GM21390 (cell line): ENCODE measurements at regions not wholly inside any gene's neighbourhood (a gene's known extent, or its start where the extent isn't known, plus 50 kb on each side); places are given as distances from the start of the nearest gene placed in this dataset.

Source experiments
- ATAC-seq: cut with Tn5 transposase; IDR thresholded peaks from one replicate; pipeline ENCODE4 v1.9.1; 2021; ENCODE audit not compliant: unreplicated experiment

GRCh38 chr4:36394352-36394903 is 113.0 kb downstream of the DTHD1 start:
- no peak for ATAC-seq

DNA sequence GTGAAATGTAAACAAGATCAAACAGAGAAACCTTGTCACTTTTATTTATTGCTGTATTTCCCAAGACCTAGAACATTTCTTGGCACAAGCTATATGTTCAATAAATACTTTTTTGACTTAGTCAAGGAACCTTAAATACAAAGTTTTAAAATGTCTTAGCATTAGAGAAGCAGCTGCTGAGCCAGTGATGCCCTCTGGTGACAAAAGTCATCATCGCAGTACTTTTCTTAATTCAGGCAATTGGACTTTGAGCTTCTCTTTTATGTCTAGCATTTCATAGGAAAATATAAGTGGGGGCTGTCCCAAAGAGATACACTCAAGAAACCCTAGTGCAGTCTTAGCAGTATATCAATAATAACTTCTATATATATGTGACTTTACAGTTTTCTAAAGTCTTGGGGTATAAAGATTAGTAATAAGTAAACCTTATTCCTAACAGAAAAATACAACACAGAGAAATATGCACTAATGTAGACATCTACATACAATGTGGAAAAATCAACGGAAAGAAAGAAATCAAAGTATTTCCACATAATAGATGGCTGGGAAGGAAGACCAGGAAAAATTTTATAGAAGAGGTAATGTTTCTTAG is 118.4 kb downstream of the DTHD1 start:
- peak; percentile 71 for ATAC-seq

GRCh38 chr4:36402008-36402758 is 120.8 kb downstream of the DTHD1 start:
- ATAC-seq, result no peak

- no peak for ATAC-seq
Measured at GRCh38 chr4:36411338-36411737, 129.9 kb downstream of the DTHD1 start.

- no peak for ATAC-seq
Measured at GRCh38 chr4:36414248-36414647, 132.8 kb downstream of the DTHD1 start.

GRCh38 chr4:36417146-36417545 is 135.7 kb downstream of the DTHD1 start:
- ATAC-seq, result no peak

- no peak for ATAC-seq
Measured at GRCh38 chr4:36420111-36420679, 138.8 kb downstream of the DTHD1 start.

DNA sequence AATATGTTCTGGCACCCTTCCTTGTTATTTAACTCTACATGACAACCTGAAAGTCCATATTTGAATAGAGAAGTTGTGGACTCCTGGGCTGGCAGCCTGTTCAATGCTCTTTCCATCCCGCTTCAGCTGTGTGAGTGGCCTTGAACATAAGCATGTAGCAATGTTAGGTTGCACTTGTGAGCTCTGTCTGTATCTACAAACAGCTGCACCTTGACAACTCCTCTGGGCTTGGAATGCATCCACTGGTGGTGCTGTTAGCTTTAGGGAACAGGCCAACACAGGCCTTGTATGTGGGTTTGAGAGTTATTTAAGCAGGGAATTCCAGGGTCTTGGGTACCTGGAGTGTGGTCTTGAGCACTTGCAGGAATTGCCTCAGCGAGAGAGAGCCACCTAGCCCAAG is 141.2 kb downstream of the DTHD1 start:
- no peak for ATAC-seq

DNA sequence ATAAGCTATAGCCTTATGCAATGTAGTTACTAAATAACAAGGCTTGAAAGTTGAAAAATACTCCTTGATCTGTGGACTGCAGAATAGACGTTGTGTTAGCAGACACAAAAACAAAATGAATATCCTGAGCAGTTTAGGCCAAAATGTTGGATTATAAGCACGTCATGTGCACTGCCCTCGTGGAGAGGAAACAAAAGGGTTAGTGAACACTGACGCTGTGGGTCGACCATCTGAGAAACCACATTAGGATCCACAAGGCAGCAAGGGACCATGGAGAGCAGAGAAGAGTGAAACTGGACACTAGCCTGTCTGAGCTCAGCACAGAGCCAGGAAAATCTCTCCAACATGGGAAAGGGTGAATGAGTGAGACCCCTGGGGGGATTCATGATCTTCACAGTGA is 145.3 kb downstream of the DTHD1 start:
- no peak for ATAC-seq

DNA sequence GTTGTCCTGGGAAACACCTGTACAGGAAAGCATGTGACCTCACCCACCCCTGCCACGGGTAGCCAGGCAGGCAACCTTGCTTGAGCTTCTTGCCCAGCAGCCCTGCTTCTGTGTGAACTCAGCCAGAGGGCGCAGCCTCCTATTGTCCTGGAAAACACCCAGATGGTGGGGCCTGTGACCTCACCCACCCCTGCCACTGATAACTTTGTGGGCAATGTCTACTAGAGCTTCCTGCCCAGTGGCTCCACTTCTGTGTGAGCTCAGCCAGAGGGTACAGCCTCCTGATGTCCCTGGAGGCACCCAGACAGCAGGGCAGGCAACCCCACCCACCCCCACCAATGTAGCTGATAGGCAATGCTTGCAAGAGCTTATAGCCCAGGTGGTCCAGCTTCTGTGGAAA is 146.3 kb downstream of the DTHD1 start:
- ATAC-seq, result no peak

GRCh38 chr4:36432586-36432985 is 151.2 kb downstream of the DTHD1 start:
- ATAC-seq, result no peak

- ATAC-seq, result no peak
Measured at GRCh38 chr4:36439556-36439955, 158.1 kb downstream of the DTHD1 start.

GRCh38 chr4:36445480-36445879 is 164.1 kb downstream of the DTHD1 start:
- ATAC-seq, result no peak

DNA sequence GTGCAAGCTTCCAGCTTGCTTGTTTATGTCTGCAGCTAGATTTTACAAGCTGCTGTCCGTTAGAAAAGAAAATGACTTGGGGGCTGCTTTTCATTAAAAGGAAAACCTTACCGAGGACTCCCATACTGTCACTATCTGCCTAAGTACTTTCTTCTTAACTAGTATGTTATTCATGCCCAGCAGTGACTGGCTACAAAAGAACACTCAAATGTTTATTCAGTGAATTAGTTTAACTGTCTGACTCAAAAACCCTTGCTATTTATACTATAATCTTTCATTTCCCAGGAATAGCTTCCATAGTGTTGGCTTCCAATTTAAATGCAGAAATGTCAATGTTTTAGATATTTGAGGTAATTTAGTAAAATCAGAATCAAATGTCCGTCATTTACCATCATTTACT is 164.9 kb downstream of the DTHD1 start:
- ATAC-seq, result no peak

- ATAC-seq, result no peak
Measured at GRCh38 chr4:36461344-36461743, 179.9 kb downstream of the DTHD1 start.

GRCh38 chr4:36467670-36468069 is 186.3 kb downstream of the DTHD1 start:
- ATAC-seq, result no peak

- no peak for ATAC-seq
Measured at GRCh38 chr4:36471903-36472302, 190.5 kb downstream of the DTHD1 start.

- ATAC-seq, result no peak
Measured at GRCh38 chr4:36476135-36476534, 194.7 kb downstream of the DTHD1 start.

- ATAC-seq, result no peak
Measured at GRCh38 chr4:36477861-36478260, 196.4 kb downstream of the DTHD1 start.

- ATAC-seq, result no peak
Measured at GRCh38 chr4:36485885-36486284, 204.5 kb downstream of the DTHD1 start.

DNA sequence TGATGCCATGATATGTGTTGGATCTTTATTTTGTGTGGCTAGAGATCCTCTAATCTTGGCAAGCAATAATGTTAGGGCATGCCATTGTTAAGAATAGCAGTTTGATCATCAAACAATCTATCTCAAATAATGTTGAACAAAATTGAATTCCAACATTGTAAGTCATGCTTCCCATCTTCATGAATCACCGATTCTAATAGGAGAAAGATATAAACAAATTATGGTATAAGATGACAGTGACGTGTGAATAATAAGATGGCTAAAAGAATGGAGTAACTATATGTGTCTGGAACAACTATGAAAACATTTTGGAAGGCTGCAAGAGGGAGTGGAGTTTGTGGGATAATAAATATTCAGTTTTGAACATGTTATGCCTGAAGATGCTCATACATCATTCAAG is 208.4 kb downstream of the DTHD1 start:
- ATAC-seq, result no peak

GRCh38 chr4:36492041-36492440 is 210.6 kb downstream of the DTHD1 start:
- no peak for ATAC-seq
